SH-SY5Y (cell line): ENCODE measurements at regions not wholly inside any gene's neighbourhood (a gene's known extent, or its start where the extent isn't known, plus 50 kb on each side); places are given as distances from the start of the nearest gene placed in this dataset.

Source experiments
- GATA2 ChIP-seq: IDR thresholded peaks from 2 replicates; pipeline ENCODE4 v1.6.1; 2011; ENCODE audit warnings: mild to moderate bottlenecking, low read depth, low read length
- GATA3 ChIP-seq: IDR thresholded peaks from 2 replicates; pipeline ENCODE4 v1.6.1; 2011; ENCODE audit warnings: low read depth, mild to moderate bottlenecking, low read length, moderate library complexity

DNA sequence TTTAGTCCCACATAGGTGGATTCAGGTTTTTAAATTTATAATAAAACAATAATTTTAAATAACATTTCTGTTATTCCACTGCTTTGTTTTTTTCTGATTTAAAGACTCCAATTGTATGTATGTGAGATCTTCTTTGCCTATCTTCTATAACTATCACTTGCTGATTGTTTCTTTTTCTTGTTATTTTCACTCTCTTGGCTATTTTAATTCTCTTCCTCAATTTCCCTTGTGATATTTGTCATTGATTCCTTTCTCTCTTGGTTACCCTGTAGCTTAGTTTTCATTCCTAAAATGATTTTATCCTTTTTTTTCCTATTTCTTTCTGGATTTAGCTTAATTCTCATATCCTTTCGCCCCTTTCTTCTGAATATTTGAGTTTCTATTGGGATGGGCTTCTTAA is 227.3 kb upstream of the TENT5A start:
- TF ChIP-seq GATA2 (no peak), GATA3 (no peak)
